NCI-H2196 (cell line): ENCODE measurements at regions not wholly inside any gene's neighbourhood (a gene's known extent, or its start where the extent isn't known, plus 50 kb on each side); places are given as distances from the start of the nearest gene placed in this dataset.

ENCODE experiments used
- DNase-seq: peaks from one replicate; lab custom pipeline; 2025; ENCODE audit not compliant: unreplicated experiment; lab: John Stamatoyannopoulos, UW

DNA sequence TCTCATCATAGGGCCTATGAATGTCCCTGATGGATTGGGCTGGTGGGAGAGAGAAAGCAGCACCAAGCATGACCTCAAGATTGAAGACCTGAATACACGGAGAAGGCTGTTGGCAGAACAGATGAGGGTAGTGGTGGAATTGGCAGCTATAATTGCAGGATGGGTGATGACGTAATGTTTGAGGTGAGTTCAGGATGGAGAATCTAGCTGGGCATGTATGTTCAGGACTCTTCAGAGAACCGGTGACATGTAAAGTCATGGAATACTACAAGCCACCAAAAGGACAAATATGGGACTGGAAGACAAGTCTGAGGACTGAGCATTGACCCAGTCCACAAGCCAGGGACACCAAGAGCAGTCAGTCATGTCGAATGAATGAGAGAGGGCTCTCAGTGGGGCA lies 999.8 kb upstream of the TMEM132C start:
- no peak for DNase-seq

DNA sequence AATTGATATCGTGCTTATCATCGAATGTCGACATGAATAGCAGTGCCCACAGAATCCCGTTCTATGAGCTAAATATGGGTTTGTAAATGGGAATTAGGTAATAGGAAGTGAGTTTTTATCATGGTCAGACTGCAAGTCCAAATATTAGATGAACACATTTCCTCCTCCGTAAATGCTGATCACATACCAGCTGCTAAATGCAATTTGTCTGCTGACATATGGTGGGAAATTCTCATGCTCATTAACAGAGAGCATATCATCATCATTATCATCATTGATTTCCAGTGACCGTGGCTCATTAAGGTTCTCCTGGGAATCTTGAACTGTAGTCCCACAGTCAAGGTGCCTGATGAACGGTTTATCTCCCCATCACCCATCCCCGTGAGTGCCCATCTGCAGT lies 998.8 kb upstream of the TMEM132C start:
- DNase-seq = no peak

DNA sequence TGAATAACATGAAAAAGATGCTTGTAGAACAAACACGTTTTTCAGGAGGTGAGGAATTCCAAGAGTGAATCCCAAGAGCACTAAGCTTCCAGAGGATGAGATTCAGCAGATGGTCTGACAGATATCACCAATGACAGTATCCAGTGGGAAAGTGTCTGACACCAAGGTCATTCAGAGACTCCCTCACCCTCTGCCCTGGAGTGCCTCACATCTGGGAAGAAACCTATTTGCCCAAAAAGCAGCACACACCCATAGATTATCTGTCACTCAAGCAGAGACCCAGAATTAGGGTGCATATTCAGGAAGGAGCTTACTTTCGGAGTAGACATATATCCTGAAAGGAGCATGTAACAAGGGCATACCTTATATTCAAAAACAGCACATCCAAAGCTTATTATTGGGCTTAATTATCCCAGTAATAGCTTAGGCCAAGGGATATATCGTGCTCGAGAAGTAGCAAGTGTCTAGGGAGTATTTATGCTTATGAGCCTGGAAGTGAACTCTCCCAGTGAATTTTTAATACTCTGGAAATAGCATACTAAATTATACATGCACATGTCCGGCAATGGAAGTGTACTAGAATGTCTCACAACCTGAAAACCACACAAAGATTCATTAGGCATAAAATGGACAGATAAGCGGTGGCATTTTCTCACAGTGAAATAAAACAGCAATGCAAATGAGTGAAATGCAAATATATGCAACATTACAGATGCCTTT lies 998.1 kb upstream of the TMEM132C start:
- no peak for DNase-seq

DNA sequence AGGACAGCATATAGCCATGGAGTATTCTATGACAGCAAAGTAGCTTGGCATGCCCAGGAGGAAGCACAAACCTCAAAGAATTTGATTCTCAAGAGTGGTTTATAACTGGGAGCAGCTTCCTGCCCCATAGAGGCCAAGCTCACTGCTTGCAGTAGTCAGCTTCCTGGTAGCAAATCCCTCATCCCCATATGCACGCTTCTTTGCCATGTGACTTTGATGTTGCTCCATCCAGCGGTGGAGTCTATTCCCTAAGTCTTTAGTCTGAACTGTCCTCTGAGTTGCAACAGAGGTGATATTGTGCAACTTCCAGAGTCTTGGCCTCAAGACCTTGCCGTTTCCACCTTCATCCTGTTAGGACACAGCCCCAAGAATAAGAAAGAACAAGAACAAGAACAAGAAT lies 996.8 kb upstream of the TMEM132C start:
- DNase-seq = no peak

DNA sequence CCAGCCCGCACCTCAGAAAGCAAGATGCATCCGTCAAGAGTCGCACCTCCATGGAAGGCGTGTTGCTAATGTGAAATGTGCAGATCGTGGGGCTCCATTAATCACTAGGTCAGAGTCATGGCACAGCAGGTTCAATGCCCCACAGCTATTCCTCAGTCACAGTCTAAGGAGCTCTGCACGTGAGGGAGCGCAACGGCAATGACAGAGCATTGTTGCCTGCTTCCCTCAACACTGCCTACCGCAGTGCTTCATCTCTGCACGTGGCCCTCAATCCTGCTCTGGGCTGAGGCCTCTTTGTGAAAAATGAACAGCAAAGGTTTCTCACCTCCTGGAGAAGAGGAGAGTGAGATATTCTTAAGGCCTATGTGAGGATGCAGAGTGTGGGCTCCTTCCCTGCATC lies 995.2 kb upstream of the TMEM132C start:
- DNase-seq = no peak

DNA sequence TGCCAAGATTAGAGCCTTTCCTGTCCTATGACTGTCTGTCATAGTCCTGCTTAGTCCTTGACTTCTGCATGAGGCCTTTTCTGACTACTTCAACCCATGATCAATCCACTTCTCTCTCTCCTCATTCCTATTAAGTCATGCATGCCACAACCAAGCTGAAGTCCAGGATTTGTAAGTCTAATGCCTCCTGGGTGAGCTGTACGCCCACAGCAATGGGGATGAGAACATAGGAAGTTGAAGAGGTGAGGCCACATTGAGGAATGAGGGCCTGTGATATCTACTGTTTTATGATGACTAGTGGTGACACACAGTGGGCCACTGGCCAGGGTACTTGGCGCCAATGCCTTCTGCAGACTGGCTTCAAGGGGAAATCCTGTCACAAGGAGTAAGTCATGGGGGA lies 994.1 kb upstream of the TMEM132C start:
- no peak for DNase-seq

DNA sequence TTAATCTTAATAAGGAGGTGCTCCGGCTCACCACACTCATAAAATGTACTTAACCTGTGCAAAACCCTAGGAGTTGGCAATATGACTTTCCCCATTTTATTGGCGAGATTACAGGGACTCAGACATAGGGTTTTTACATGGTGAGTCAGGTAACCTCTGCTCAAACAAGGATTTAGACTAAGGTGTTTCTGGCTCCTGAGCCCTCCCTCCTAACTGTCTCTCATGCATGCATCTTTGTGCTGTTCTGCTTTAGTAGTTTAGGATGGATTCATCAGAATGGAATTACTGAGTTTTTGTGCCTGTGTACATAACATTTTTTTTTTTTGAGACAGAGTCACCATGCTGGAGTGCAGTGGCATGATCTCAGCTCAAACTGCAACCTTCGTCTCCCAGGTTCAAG lies 993.3 kb upstream of the TMEM132C start:
- no peak for DNase-seq

DNA sequence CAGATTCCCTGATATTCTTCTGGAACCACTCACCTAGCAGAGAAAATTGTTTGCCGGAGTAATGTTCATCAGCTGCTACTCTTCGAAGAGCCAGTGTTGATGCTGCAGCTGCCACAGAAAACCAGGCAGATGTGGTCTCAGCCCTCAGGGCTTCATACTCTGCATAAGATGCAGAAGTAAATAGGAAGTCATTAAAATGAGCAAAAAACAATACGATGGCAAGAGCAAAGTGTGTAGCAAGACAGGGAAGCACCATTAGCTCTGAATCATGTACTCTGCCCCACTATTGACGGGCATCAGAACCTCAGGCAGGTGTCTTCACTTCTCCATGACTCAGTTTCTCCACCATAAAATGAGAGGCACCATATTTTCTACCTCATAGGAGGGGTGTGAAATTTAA lies 991.6 kb upstream of the TMEM132C start:
- no peak for DNase-seq

DNA sequence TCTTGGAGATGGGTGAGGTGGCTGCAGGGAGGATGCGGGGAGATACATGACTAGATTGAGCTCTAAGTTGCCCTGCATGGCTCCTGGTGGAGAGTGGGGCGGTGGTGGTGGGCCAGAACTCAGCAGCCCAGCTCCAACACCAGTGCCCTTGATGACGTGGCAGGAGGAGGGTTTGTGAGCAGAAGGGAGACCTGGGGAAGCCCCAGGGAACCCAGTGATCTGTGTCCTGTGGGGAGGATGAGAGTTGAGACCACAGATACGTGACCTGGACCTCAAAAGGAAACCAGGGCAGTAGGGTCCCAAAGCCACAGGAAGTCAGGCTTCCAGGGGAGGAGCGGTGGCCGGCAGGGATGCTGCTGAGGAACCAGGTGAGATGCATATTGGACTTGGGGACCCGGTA lies 989.1 kb upstream of the TMEM132C start:
- DNase-seq = no peak

DNA sequence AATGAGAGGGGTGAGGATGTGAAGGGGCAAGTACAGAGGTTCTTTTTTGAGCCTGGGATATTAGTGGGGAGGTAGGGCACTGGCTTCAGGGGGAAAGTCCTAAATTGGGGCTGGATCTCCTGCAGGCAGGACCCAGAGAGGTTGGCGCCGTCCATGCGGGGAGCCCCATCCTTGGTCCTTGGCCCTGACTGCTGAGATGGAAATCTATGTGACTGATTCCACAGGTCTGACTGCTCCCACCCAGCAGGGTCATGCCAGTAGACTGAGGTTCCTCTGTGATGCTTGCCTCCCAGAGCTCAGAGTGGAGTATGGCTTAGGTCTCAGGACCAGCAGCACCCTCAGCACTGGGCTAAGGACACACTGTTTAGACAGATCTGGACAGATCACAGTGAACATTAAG lies 988.6 kb upstream of the TMEM132C start:
- no peak for DNase-seq

DNA sequence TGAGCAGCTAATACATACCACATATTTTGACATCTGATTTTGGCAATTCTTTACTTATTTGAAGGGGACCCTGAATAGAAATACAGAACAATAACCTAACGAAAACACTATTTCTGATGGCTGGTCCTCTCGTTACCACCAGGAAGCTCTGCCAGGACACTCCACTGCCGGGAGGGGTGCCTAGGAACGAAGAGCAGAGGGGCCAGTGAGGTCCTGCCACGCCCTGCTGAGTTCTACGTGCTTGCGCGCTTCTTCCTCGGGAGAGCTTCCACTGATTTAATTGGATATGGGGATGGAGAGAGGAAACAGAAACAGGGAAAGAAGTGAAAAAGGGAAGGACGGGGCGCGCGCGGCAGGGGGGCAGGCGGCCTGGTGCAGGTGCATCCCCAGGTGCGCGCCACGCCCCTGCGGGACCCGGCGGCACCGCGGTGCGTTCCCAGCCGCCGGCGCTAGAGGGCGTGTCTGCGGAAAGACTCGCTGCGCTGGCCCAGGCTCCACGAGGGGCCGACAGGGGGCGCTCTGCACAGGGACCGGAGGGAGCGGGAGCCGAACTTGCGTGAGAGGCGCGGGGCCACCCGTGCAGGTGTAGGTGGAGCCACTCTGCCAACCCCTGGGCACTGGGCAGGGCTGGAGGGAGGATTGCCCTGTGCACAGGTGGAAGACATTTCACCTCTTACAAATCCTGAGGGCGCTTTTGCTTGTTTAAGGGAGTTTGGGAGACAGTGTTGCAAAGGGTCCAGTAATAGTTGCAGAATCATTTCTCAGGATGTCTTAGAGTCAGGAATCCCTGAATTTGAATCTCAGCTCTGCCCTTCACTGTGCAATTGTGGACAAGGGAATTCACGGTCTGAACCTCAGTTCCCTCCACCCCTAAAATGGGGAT lies 986.3 kb upstream of the TMEM132C start:
- no peak for DNase-seq

DNA sequence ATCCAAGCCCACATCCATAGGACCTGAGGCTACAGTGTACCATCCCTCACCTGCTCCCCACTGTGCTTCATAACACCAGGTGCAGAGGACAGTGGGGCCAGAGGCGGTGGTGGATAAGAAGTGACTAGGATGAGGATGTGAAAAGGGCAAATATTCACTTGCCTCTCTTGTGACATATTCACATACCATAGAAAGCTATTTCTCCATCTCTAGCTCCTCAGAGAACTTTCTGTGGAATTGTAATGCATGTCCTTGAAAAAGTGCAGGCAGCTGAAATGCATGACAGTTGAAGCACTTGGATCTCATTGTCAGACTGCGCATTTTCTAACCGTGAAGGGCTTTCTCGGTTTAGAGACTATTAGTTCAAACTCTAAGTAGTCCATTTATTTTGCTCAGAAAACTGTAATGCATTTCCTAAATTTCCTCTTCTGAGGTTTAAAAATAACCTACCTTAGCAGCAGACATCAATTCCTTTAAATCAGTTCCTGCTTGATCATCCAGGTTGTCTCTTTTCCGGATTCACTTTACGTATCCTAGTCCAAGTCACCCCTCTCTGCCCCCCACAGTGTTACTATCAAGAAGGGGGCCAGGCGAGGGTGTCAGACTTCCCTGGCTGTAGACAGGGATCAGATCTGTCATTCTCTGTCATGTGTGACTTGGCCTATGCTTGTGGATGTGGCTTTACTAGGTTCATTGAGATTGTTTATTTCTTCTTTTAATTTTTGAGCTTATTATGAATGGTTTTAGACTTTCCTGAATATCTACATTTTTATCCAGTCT lies 984.0 kb upstream of the TMEM132C start:
- no peak for DNase-seq

DNA sequence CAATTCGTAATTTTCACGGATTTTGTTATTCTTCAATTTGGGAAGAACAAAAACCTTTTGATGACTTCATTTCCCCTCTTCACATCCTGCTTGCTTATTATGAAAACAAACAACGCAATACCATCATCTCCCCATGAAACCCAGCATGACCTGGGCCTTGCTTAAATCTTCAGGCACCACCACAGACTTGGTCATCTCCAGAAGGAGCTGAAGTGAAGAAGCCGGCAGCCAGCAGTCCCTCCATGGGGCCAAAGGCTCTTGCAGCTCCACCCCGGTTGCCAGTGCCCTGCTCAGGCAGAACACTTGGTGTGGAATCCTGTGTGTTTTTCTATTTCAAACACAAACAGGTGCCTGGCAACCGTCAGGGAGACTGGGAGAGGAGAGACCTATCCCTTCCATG lies 982.9 kb upstream of the TMEM132C start:
- no peak for DNase-seq

DNA sequence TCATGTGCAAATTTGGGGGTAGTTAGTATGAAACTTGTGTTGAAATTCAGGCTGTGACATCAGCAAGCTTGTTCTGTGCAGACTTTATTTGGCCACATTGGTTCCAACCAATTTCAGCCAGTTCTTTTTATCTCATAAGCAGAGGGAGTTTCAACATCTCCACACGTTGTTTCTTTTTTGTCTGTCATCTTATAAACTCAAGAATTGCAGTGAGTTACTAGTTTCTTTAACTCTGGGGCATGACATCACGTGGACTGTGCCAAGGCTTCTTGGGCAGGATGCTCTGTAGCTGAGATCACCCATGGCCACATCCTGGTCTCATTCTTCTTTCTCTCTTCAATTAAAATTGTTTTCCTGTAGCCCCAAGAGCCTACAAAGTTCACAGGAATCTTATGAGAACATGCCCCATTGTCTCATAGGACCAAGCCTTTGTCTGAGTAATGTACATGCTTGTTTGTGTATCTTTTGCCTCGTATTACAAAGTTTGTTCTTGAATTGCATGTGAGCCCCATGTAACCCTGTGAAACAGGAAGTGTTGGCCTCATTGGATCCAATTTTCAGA lies 982.0 kb upstream of the TMEM132C start:
- DNase-seq = no peak

DNA sequence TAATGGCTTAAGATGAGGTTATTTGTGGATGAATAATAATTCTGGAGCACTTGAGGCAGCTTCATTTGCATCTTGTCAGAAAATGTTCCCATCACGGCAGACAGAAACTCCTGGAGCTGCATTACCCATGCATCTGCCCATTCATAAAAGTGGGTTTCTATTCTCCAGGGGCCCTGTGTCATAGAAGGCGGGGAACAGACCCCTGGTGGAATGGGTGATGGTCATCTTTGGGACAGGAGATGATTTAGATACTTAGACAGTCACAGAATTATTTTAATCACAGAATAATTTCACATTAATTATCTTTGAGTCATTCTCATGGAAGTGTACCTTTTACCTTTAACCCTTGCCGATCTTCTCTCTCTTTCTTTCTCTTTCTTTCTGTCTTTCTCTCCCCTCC lies 980.7 kb upstream of the TMEM132C start:
- DNase-seq = no peak

DNA sequence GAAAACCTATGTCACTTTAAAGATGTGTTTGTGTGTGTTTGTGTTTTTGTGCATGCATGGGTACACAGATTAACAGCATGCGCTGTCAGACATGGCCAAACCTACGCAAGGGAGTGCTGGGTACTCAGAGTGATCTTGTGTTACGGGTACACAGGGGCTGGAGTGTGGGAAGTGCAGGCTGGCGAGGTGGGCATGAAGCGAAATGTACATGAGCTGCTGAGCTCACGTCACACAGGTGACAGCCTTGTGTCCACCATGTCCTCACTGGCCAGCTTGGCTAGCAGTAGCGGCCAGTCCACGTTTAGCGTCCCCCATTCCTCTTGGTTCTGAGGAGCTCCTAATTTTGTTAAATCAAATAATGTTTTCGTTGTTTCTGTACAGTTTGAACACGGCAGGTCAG lies 979.7 kb upstream of the TMEM132C start:
- no peak for DNase-seq

DNA sequence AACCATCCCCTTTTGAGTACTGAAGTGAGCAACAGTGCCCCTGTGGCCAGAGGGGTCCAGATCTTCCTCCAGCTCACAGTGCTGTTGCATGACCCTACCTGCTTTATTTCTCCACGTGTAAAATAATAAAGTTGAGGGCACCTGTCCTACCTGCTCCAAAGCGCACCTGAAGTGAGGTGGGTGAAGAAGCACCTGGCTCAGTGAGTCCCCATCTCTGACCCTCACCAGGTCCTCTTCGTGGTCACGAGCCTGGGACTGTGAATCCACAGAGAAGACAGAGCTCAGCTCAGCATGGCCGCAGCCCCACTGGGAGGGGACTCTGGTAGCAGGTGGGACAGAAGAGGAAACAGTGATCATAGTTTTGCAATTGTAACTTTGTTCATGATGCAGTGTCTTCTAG lies 976.7 kb upstream of the TMEM132C start:
- no peak for DNase-seq

DNA sequence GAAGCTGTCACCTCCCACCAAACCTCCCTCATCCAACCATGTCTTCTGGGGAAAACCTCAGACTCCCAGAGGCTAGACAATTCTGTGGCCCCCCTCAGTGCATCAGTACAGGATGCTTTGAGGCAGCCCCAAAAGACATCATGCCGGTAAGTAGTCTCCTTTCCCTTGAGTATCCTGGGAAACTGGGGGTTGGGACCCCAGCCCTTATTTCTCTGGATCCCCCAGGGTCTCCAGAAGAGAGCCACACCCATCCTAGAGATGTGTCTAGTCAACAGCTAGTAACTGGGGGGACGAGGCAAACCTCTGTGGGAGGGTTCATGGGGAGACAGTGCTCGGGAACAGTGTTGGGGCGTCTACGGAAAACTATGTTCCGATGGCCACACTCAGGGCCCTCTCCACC lies 974.2 kb upstream of the TMEM132C start:
- DNase-seq = no peak

DNA sequence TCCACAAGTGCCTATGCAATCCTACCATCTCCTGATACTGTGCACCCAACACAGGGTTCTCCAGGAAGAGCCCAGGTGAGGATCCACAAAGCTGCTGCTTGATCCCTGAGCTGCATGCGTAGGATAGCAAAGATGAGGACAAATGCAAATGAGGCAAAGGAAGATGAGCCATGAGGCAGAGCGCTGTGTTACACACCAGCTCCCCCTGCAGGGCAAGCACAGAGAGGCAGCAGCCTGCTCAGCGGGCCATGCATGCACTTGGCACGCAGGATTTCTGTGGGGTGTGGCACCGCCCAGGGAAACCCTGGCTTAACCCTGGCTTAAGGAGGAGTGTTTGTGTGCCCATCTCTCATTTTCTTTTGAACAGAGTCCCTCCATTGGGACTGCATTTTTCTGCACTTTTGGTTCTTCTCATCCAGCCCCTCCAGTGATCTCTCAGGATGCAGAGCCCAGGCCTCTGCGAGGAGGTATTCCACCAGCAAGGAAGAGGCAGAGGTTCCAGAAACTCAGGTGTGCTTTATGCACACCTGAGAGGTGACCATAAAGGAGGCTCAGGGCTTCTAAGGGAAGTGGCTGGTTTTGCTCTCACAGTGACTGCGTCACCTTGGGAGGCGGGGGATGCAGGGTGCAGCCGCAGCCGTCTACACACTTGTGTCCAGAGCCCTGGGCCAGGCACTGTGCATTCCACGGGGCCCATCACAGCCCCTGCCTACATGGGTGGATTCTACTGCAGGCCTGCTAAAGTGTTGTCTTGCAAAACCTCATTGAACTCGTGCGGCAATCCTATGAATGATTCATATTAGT lies 973.3 kb upstream of the TMEM132C start:
- DNase-seq = peak; percentile 19

DNA sequence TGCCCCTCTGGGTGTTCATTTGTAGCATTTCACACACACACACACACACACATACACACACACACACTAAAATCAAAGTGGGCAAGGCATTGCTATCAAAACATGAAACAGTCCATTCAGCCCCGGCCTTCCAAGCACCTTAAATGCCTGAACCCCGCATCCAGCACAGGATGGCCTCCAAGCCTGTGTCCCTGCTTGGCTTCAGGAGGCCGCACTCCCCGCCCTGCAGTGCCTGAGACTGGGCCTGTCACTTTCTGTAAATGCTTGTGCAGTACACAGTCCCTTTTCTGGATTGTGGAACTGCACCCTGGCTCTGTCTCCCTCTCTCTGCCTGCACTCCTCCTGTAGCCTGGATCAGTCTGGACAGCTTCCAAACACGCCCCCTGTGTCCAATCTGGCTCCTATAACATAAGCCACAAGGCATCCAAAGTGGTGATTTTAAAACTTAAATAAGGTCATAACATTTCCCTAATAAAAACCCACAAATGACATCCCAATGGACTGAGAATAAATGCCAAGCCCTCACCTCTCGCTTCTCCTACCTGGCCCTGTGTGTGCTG lies 972.2 kb upstream of the TMEM132C start:
- no peak for DNase-seq
